ENCODE measurements at regions not wholly inside any gene's neighbourhood (a gene's known extent, or its start where the extent isn't known, plus 50 kb on each side); places are given as distances from the start of the nearest gene placed in this dataset.

GRCh38 chr7:124369310-124369709, 336.4 kb upstream of the TMEM229A start:
- no peak overlapping the region for H3K4me3 Mint-ChIP-seq
- peaks cover 13% of the 10 kb centered on the region for H3K9me3 Mint-ChIP-seq
- DNase-seq (ENCODE audit: low spot score) (no peak), ATAC-seq (no peak)
- H3K27me3 Mint-ChIP-seq (ENCODE audit: low read depth), result no peaks in the 10 kb centered on the region
- TF ChIP-seq SOX15 (CRISPR knock-in tag; IDR thresholded peaks at IDR 0.05), result no peak
- TF ChIP-seq, protein P1, sequence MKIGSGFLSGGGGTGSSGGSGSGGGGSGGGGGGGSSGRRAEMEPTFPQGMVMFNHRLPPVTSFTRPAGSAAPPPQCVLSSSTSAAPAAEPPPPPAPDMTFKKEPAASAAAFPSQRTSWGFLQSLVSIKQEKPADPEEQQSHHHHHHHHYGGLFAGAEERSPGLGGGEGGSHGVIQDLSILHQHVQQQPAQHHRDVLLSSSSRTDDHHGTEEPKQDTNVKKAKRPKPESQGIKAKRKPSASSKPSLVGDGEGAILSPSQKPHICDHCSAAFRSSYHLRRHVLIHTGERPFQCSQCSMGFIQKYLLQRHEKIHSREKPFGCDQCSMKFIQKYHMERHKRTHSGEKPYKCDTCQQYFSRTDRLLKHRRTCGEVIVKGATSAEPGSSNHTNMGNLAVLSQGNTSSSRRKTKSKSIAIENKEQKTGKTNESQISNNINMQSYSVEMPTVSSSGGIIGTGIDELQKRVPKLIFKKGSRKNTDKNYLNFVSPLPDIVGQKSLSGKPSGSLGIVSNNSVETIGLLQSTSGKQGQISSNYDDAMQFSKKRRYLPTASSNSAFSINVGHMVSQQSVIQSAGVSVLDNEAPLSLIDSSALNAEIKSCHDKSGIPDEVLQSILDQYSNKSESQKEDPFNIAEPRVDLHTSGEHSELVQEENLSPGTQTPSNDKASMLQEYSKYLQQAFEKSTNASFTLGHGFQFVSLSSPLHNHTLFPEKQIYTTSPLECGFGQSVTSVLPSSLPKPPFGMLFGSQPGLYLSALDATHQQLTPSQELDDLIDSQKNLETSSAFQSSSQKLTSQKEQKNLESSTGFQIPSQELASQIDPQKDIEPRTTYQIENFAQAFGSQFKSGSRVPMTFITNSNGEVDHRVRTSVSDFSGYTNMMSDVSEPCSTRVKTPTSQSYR (CRISPR knock-in tag; IDR thresholded peaks at IDR 0.05), result no peak
- TF ChIP-seq RELA (CRISPR knock-in tag; IDR thresholded peaks at IDR 0.05; ENCODE audit: borderline replicate concordance), result no peak
- no peak for TF ChIP-seq JAZF1 (CRISPR knock-in tag; IDR thresholded peaks at IDR 0.05)
- TF ChIP-seq ZNF219 (CRISPR knock-in tag; IDR thresholded peaks at IDR 0.05; ENCODE audit: borderline replicate concordance), result no peak
- TF ChIP-seq, protein P2, sequence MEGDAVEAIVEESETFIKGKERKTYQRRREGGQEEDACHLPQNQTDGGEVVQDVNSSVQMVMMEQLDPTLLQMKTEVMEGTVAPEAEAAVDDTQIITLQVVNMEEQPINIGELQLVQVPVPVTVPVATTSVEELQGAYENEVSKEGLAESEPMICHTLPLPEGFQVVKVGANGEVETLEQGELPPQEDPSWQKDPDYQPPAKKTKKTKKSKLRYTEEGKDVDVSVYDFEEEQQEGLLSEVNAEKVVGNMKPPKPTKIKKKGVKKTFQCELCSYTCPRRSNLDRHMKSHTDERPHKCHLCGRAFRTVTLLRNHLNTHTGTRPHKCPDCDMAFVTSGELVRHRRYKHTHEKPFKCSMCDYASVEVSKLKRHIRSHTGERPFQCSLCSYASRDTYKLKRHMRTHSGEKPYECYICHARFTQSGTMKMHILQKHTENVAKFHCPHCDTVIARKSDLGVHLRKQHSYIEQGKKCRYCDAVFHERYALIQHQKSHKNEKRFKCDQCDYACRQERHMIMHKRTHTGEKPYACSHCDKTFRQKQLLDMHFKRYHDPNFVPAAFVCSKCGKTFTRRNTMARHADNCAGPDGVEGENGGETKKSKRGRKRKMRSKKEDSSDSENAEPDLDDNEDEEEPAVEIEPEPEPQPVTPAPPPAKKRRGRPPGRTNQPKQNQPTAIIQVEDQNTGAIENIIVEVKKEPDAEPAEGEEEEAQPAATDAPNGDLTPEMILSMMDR (IDR thresholded peaks at IDR 0.05), result no peak
- ChIA-PET CTCF (no interaction called here), POLR2A (no interaction called here)
- peaks cover 7% of the 10 kb centered on the region for H3K4me1 Mint-ChIP-seq
- no peak overlapping the region for H3K27ac Mint-ChIP-seq
- no peaks in the 10 kb centered on the region for H3K36me3 Mint-ChIP-seq

DNA sequence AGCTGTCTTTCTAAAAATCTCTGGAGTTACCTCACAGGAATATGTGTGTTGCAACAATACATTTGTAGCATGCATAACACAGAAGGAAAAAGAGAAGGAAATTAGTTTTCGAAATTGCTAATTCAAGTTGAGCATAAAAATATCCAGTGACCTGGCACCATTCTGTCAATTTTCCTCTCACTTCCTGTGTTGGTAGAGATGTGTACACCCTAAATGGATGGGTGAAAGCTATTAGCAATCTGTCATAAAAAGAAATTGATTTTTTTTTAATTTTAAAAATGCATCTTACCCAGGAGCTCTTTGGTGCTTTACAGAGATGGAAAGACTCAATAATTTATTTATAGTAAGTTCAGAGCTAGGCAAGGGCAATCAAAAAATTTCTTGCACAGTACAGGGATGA, 333.3 kb upstream of the TMEM229A start:
- no peak for ATAC-seq

More for the DNA sequence above, 333.3 kb upstream of the TMEM229A start:
- TF ChIP-seq, protein P3, sequence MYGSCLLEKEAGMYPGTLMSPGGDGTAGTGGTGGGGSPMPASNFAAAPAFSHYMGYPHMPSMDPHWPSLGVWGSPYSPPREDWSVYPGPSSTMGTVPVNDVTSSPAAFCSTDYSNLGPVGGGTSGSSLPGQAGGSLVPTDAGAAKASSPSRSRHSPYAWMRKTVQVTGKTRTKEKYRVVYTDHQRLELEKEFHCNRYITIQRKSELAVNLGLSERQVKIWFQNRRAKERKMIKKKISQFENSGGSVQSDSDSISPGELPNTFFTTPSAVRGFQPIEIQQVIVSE (CRISPR knock-in tag; IDR thresholded peaks at IDR 0.05; ENCODE audit: borderline replicate concordance), result no peak
- TF ChIP-seq KAT7 (CRISPR knock-in tag; IDR thresholded peaks at IDR 0.05; ENCODE audit: borderline replicate concordance) (no peak), ESRRA (CRISPR knock-in tag; IDR thresholded peaks at IDR 0.05; ENCODE audit: borderline replicate concordance) (no peak), PREB (CRISPR knock-in tag; IDR thresholded peaks at IDR 0.05; ENCODE audit: borderline replicate concordance) (no peak), MXD4 (CRISPR knock-in tag; IDR thresholded peaks at IDR 0.05; ENCODE audit: borderline replicate concordance) (no peak), RELA (CRISPR knock-in tag; IDR thresholded peaks at IDR 0.05; ENCODE audit: borderline replicate concordance) (no peak), CBFB (CRISPR knock-in tag; IDR thresholded peaks at IDR 0.05; ENCODE audit: low read depth) (no peak), RORB (CRISPR knock-in tag; IDR thresholded peaks at IDR 0.05) (no peak)
- TF ChIP-seq, protein P4, sequence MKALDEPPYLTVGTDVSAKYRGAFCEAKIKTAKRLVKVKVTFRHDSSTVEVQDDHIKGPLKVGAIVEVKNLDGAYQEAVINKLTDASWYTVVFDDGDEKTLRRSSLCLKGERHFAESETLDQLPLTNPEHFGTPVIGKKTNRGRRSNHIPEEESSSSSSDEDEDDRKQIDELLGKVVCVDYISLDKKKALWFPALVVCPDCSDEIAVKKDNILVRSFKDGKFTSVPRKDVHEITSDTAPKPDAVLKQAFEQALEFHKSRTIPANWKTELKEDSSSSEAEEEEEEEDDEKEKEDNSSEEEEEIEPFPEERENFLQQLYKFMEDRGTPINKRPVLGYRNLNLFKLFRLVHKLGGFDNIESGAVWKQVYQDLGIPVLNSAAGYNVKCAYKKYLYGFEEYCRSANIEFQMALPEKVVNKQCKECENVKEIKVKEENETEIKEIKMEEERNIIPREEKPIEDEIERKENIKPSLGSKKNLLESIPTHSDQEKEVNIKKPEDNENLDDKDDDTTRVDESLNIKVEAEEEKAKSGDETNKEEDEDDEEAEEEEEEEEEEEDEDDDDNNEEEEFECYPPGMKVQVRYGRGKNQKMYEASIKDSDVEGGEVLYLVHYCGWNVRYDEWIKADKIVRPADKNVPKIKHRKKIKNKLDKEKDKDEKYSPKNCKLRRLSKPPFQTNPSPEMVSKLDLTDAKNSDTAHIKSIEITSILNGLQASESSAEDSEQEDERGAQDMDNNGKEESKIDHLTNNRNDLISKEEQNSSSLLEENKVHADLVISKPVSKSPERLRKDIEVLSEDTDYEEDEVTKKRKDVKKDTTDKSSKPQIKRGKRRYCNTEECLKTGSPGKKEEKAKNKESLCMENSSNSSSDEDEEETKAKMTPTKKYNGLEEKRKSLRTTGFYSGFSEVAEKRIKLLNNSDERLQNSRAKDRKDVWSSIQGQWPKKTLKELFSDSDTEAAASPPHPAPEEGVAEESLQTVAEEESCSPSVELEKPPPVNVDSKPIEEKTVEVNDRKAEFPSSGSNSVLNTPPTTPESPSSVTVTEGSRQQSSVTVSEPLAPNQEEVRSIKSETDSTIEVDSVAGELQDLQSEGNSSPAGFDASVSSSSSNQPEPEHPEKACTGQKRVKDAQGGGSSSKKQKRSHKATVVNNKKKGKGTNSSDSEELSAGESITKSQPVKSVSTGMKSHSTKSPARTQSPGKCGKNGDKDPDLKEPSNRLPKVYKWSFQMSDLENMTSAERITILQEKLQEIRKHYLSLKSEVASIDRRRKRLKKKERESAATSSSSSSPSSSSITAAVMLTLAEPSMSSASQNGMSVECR (CRISPR knock-in tag; IDR thresholded peaks at IDR 0.05; ENCODE audit: borderline replicate concordance), result no peak
- TF ChIP-seq, protein P5, sequence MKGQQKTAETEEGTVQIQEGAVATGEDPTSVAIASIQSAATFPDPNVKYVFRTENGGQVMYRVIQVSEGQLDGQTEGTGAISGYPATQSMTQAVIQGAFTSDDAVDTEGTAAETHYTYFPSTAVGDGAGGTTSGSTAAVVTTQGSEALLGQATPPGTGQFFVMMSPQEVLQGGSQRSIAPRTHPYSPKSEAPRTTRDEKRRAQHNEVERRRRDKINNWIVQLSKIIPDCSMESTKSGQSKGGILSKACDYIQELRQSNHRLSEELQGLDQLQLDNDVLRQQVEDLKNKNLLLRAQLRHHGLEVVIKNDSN (CRISPR knock-in tag; IDR thresholded peaks at IDR 0.05), result no peak
- TF ChIP-seq, protein P6, sequence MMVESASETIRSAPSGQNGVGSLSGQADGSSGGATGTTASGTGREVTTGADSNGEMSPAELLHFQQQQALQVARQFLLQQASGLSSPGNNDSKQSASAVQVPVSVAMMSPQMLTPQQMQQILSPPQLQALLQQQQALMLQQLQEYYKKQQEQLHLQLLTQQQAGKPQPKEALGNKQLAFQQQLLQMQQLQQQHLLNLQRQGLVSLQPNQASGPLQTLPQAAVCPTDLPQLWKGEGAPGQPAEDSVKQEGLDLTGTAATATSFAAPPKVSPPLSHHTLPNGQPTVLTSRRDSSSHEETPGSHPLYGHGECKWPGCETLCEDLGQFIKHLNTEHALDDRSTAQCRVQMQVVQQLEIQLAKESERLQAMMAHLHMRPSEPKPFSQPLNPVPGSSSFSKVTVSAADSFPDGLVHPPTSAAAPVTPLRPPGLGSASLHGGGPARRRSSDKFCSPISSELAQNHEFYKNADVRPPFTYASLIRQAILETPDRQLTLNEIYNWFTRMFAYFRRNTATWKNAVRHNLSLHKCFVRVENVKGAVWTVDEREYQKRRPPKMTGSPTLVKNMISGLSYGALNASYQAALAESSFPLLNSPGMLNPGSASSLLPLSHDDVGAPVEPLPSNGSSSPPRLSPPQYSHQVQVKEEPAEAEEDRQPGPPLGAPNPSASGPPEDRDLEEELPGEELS (CRISPR knock-in tag; IDR thresholded peaks at IDR 0.05), result no peak
- peaks cover 7% of the 10 kb centered on the region for H3K4me1 Mint-ChIP-seq
- H3K9me3 Mint-ChIP-seq, result peaks cover 22% of the 10 kb centered on the region
- DNase-seq (ENCODE audit: low spot score), result no peak
- ChIA-PET CTCF (no interaction called here), POLR2A (no interaction called here)
- H3K4me3 Mint-ChIP-seq, result no peak overlapping the region
- H3K36me3 Mint-ChIP-seq, result no peaks in the 10 kb centered on the region
- no peaks in the 10 kb centered on the region for H3K27me3 Mint-ChIP-seq (ENCODE audit: low read depth)
- no peak overlapping the region for H3K27ac Mint-ChIP-seq

Measured in WTC11 (cell line).